GM18520 (cell line): ENCODE measurements at regions not wholly inside any gene's neighbourhood (a gene's known extent, or its start where the extent isn't known, plus 50 kb on each side); places are given as distances from the start of the nearest gene placed in this dataset.

Source experiments
- ATAC-seq: cut with Tn5 transposase; IDR thresholded peaks from one replicate; pipeline ENCODE4 v1.9.1; 2021; ENCODE audit not compliant: unreplicated experiment

GRCh38 chr1:90155721-90156487 lies 161.0 kb downstream of the ZNF326 start:
- no peak for ATAC-seq

- ATAC-seq, result no peak
These were observed 159.8 kb downstream of the ZNF326 start for GRCh38 chr1:90154711-90155110.

- ATAC-seq, result no peak
These were observed 154.2 kb downstream of the ZNF326 start for GRCh38 chr1:90149101-90149500.

GRCh38 chr1:90147093-90147492 lies 152.2 kb downstream of the ZNF326 start:
- no peak for ATAC-seq

GRCh38 chr1:90144820-90145219 lies 149.9 kb downstream of the ZNF326 start:
- no peak for ATAC-seq

GRCh38 chr1:90143591-90143990 lies 148.7 kb downstream of the ZNF326 start:
- no peak for ATAC-seq

GRCh38 chr1:90142697-90143096 lies 147.8 kb downstream of the ZNF326 start:
- no peak for ATAC-seq

GRCh38 chr1:90139837-90140236 lies 144.9 kb downstream of the ZNF326 start:
- no peak for ATAC-seq

GRCh38 chr1:90135286-90135685 lies 140.4 kb downstream of the ZNF326 start:
- no peak for ATAC-seq

- ATAC-seq, result no peak
These were observed 139.5 kb downstream of the ZNF326 start for GRCh38 chr1:90134175-90134955.

GRCh38 chr1:90133133-90133532 lies 138.2 kb downstream of the ZNF326 start:
- no peak for ATAC-seq

- no peak for ATAC-seq
These were observed 137.4 kb downstream of the ZNF326 start for GRCh38 chr1:90132306-90132705.

GRCh38 chr1:90127288-90127953 lies 132.5 kb downstream of the ZNF326 start:
- no peak for ATAC-seq

- ATAC-seq, result no peak
These were observed 131.9 kb downstream of the ZNF326 start for GRCh38 chr1:90126834-90127233.

GRCh38 chr1:90122654-90123340 lies 127.9 kb downstream of the ZNF326 start:
- no peak for ATAC-seq

- no peak for ATAC-seq
These were observed 119.7 kb downstream of the ZNF326 start for GRCh38 chr1:90114521-90115141.

GRCh38 chr1:90107990-90108389 lies 113.1 kb downstream of the ZNF326 start:
- ATAC-seq, result no peak

GRCh38 chr1:90106311-90106710 lies 111.4 kb downstream of the ZNF326 start:
- ATAC-seq, result no peak

- ATAC-seq, result no peak
These were observed 110.1 kb downstream of the ZNF326 start for GRCh38 chr1:90104941-90105538.

- ATAC-seq, result no peak
These were observed 105.7 kb downstream of the ZNF326 start for GRCh38 chr1:90100566-90100965.
